Neutrophil (primary cell): ENCODE measurements at regions not wholly inside any gene's neighbourhood (a gene's known extent, or its start where the extent isn't known, plus 50 kb on each side); places are given as distances from the start of the nearest gene placed in this dataset.

Experiments
- H3K27ac ChIP-seq: fragments of 200-600 bp; sonication (generic); 2 replicates; pipeline ENCODE4 v1.5.1; 2016; ENCODE audit warnings: mild to moderate bottlenecking, moderate library complexity
- H3K27me3 ChIP-seq: fragments of 200-600 bp; sonication (generic); 2 replicates; pipeline ENCODE4 v1.6.0; 2016; ENCODE audit warnings: mild to moderate bottlenecking
- H3K36me3 ChIP-seq: fragments of 200-600 bp; sonication (generic); 2 replicates; pipeline ENCODE4 v1.5.1; 2017
- H3K4me1 ChIP-seq, 2 experiments: fragments of 200-600 bp in 1 of 2; sonication (generic) in 1 of 2; 1 replicate in 1 of 2; 2 replicates in 1 of 2; pipeline versions ENCODE4 v1.5.1 to v1.6.1; 2013 to 2016; ENCODE audit warnings: low read depth in 1 of 2, low read length in 1 of 2, mild to moderate bottlenecking in 1 of 2, moderate library complexity in 1 of 2; ENCODE audit not compliant: control insufficient read depth in 1 of 2, insufficient read depth in 1 of 2
- H3K4me3 ChIP-seq, 2 experiments: fragments of 200-600 bp in 1 of 2; sonication (generic) in 1 of 2; 1 replicate in 1 of 2; 2 replicates in 1 of 2; pipeline ENCODE4 v1.5.1; 2013 to 2016; ENCODE audit warnings: low read depth in 1 of 2, low read length in 1 of 2, mild to moderate bottlenecking in 1 of 2, moderate library complexity in 1 of 2
- H3K9me3 ChIP-seq: fragments of 200-600 bp; sonication (generic); 2 replicates; pipeline ENCODE4 v1.5.1; 2016
- CTCF ChIP-seq: fragments of 200-600 bp; sonication (generic); IDR thresholded peaks from 2 replicates; pipeline ENCODE4 v1.5.1; 2016; ENCODE audit warnings: antibody characterized with exemption

GRCh38 chr3:124431331-124431994 is 298.8 kb upstream of the UMPS start:
- H3K4me1 ChIP-seq: no peaks in the 10 kb centered on the region
- H3K9me3 ChIP-seq: no peaks in the 10 kb centered on the region
- H3K4me3 ChIP-seq: no peak overlapping the region
- no peaks in the 10 kb centered on the region for H3K36me3 ChIP-seq
- no peak for TF ChIP-seq CTCF
- H3K27ac ChIP-seq: no peak overlapping the region
- H3K27me3 ChIP-seq: no peaks in the 10 kb centered on the region

- TF ChIP-seq CTCF: no peak
- H3K27me3 ChIP-seq: no peaks in the 10 kb centered on the region
- no peaks in the 10 kb centered on the region for H3K36me3 ChIP-seq
- H3K27ac ChIP-seq: no peak overlapping the region
- no peaks in the 10 kb centered on the region for H3K4me1 ChIP-seq
- H3K9me3 ChIP-seq: no peaks in the 10 kb centered on the region
- no peak overlapping the region for H3K4me3 ChIP-seq
These were observed 296.1 kb upstream of the UMPS start for GRCh38 chr3:124434176-124434575.

- H3K36me3 ChIP-seq: no peaks in the 10 kb centered on the region
- H3K4me3 ChIP-seq: no peak overlapping the region
- H3K4me1 ChIP-seq: no peaks in the 10 kb centered on the region
- no peak for TF ChIP-seq CTCF
- no peaks in the 10 kb centered on the region for H3K9me3 ChIP-seq
- H3K27ac ChIP-seq: no peak overlapping the region
- no peaks in the 10 kb centered on the region for H3K27me3 ChIP-seq
These were observed 294.8 kb upstream of the UMPS start for GRCh38 chr3:124435467-124435866.

- no peaks in the 10 kb centered on the region for H3K36me3 ChIP-seq
- no peaks in the 10 kb centered on the region for H3K9me3 ChIP-seq
- no peaks in the 10 kb centered on the region for H3K4me1 ChIP-seq
- H3K27me3 ChIP-seq: no peaks in the 10 kb centered on the region
- no peak overlapping the region for H3K27ac ChIP-seq
- no peak for TF ChIP-seq CTCF
- no peak overlapping the region for H3K4me3 ChIP-seq
These were observed 291.4 kb upstream of the UMPS start for GRCh38 chr3:124438813-124439212.

- Histone ChIP-seq H3K27me3 (no peaks in the 10 kb centered on the region), H3K9me3 (no peaks in the 10 kb centered on the region), H3K27ac (no peak overlapping the region), H3K36me3 (no peaks in the 10 kb centered on the region), H3K4me1 (no peaks in the 10 kb centered on the region), H3K4me3 (no peak overlapping the region)
- TF ChIP-seq CTCF: no peak
These were observed 290.6 kb upstream of the UMPS start for GRCh38 chr3:124439603-124440002.
